ENCODE measurements at regions not wholly inside any gene's neighbourhood (a gene's known extent, or its start where the extent isn't known, plus 50 kb on each side); places are given as distances from the start of the nearest gene placed in this dataset.

DNA sequence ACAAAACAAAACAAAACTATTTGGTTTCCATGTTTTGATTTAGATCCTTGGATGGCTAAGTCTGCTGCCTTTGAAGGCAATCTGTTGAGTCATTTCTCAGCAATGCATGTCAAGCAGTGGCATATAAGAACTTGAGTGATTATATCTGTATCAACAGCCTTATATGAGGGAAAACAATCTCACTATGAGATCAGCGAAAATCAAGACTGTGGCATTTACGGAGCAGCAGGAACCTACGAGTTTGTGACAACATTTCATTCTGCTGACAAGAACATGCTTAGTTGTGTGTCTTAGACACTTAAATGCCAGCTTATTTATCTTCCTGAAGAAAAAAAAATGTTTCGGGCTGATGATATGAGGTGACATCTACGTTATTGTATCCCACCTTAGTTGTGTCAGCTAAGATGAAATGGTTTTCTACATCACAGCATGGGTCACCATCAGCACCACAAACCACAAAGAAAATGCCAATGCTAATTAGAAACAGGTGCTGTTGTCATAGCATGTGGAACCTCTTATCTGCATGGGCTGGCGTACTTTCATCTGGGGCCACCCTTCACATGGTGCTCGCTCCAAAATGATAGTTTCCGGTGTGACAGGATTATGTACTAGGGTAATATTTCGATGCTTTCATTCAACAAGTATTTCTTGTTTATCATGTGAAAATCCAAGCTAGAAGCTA lies 1085.5 kb downstream of the SORCS1 start:
- Histone ChIP-seq H3K4me1 (ENCODE audit: control insufficient read depth, insufficient read depth, low read length) (peaks cover 32% of the 10 kb centered on the region), H3K36me3 (ENCODE audit: control insufficient read depth, insufficient read depth, low read length, severe bottlenecking) (no peaks in the 10 kb centered on the region), H3K9me3 (ENCODE audit: control insufficient read depth, low read length) (no peaks in the 10 kb centered on the region), H3K4me3 (ENCODE audit: low read length) (no peak overlapping the region), H3K9ac (ENCODE audit: low read length) (no peak overlapping the region), H3K27me3 (replicated peaks; ENCODE audit: control insufficient read depth, insufficient read depth, low read length) (no peaks in the 10 kb centered on the region)
- DNase-seq (ENCODE audit: low read depth) = peak; percentile 0

DNA sequence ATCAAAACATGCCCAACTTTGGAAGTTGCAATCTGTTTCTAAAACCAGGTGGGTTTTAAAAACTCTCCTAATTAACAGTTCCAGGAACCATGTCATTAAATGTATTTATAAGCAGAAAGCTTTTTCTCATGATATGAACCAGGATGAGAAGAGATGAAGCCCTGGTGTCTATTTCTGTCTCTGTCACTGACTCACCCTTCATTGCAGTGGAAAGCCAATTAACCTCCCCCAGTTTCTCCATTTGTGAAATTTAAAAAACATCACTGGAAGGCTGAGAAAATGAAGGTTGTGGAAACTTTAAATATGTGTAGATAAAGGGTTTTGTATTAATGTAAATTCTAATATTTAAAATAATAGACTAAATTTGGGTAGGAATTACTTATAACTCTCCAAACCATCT lies 1088.0 kb downstream of the SORCS1 start:
- no peak overlapping the region for H3K9ac ChIP-seq (ENCODE audit: low read length)
- DNase-seq (ENCODE audit: low read depth) = no peak
- no peaks in the 10 kb centered on the region for H3K36me3 ChIP-seq (ENCODE audit: control insufficient read depth, insufficient read depth, low read length, severe bottlenecking)
- H3K9me3 ChIP-seq (ENCODE audit: control insufficient read depth, low read length) = peaks cover 7% of the 10 kb centered on the region
- H3K4me3 ChIP-seq (ENCODE audit: low read length) = no peak overlapping the region
- H3K27me3 ChIP-seq (replicated peaks; ENCODE audit: control insufficient read depth, insufficient read depth, low read length) = no peaks in the 10 kb centered on the region
- H3K4me1 ChIP-seq (ENCODE audit: control insufficient read depth, insufficient read depth, low read length) = peaks cover 16% of the 10 kb centered on the region

DNA sequence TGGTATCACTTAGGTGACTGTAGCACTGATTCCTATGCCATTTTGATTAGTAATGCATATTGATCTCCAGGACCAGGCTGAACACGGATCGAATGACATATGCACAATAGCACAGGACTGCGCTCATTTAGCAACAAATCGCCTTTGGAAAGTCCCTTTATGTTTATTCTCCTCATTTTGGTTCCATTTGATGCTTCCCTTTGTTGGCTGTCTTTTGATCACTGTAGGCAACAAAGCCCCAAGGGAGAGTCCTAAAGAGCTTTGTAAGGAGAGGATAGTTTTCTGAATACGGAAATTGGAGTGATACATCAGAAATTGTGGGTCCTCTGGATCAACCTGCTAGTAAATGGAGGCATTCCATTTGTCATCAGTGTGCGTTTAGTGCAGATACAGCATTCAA lies 1111.4 kb downstream of the SORCS1 start:
- no peak for DNase-seq (ENCODE audit: low read depth)
- no peaks in the 10 kb centered on the region for H3K36me3 ChIP-seq (ENCODE audit: control insufficient read depth, insufficient read depth, low read length, severe bottlenecking)
- no peak overlapping the region for H3K4me3 ChIP-seq (ENCODE audit: low read length)
- no peaks in the 10 kb centered on the region for H3K4me1 ChIP-seq (ENCODE audit: control insufficient read depth, insufficient read depth, low read length)
- no peaks in the 10 kb centered on the region for H3K27me3 ChIP-seq (replicated peaks; ENCODE audit: control insufficient read depth, insufficient read depth, low read length)
- no peak overlapping the region for H3K9ac ChIP-seq (ENCODE audit: low read length)
- no peaks in the 10 kb centered on the region for H3K9me3 ChIP-seq (ENCODE audit: control insufficient read depth, low read length)

DNA sequence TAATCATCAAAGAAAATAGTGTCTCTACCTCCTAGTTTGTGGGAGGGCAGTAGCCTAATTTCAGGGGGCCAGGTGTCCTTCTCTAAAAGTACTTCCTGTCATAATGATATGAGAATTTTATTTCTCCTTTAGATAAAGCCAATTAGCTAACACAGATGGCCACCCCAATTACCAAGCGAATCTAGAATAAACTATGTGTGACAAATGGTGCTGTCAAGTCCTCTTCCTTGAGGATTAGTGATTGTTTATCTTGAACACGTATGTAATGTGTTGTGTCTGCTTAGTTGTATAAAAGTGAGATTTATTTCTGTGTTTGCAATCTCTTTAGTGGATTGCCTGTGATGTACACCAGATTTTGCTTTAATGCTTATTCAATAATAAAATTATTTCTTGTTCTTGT lies 1120.0 kb downstream of the SORCS1 start:
- DNase-seq (ENCODE audit: low read depth) = no peak
- Histone ChIP-seq H3K9ac (ENCODE audit: low read length) (peak overlapping the region; percentile 19), H3K4me1 (ENCODE audit: control insufficient read depth, insufficient read depth, low read length) (peaks cover 5% of the 10 kb centered on the region), H3K27me3 (replicated peaks; ENCODE audit: control insufficient read depth, insufficient read depth, low read length) (no peaks in the 10 kb centered on the region), H3K4me3 (ENCODE audit: low read length) (no peak overlapping the region), H3K9me3 (ENCODE audit: control insufficient read depth, low read length) (no peaks in the 10 kb centered on the region), H3K36me3 (ENCODE audit: control insufficient read depth, insufficient read depth, low read length, severe bottlenecking) (no peaks in the 10 kb centered on the region)

DNA sequence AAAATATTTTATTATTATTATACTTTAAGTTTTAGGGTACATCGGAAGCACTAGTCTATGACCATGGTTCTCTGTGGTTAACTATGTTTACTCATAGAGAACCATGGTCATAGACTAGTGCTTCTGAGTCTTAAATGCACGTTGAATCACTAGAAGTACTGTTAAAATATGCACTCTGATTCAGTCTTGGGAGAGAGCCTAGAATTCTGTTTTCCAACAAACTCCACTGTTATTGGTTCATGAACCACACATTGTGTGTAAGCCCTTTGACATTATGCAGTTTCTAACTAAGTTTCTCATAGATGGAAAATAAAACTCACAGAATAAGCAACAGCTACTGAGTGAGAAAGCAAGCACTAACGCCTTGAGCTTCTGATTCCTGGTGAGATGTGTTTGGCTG lies 1120.6 kb downstream of the SORCS1 start:
- H3K27me3 ChIP-seq (replicated peaks; ENCODE audit: control insufficient read depth, insufficient read depth, low read length) = no peaks in the 10 kb centered on the region
- no peaks in the 10 kb centered on the region for H3K36me3 ChIP-seq (ENCODE audit: control insufficient read depth, insufficient read depth, low read length, severe bottlenecking)
- H3K4me1 ChIP-seq (ENCODE audit: control insufficient read depth, insufficient read depth, low read length) = peaks cover 5% of the 10 kb centered on the region
- H3K9me3 ChIP-seq (ENCODE audit: control insufficient read depth, low read length) = no peaks in the 10 kb centered on the region
- H3K9ac ChIP-seq (ENCODE audit: low read length) = peak overlapping the region; percentile 19
- DNase-seq (ENCODE audit: low read depth) = no peak
- no peak overlapping the region for H3K4me3 ChIP-seq (ENCODE audit: low read length)

DNA sequence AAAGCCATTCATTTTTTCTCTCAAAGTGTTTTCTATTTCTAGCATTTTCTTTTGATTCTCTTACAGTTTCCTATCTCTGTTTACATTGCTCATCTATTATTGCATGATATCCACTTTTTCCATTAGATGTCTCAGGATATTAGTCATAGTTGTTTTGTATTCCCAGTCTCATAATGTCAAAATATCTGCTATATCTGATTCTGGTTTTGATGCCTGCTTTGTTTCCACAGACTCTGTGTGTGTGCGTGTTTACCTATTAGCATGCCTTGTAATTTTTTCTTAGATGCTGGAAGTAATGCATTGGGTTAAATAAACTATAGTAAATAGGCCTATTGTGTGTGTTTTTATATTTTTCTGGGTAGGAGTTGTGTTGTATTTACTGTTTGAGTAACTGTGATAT lies 1126.3 kb downstream of the SORCS1 start:
- Histone ChIP-seq H3K9ac (ENCODE audit: low read length) (no peak overlapping the region), H3K9me3 (ENCODE audit: control insufficient read depth, low read length) (no peaks in the 10 kb centered on the region), H3K4me1 (ENCODE audit: control insufficient read depth, insufficient read depth, low read length) (peaks cover 6% of the 10 kb centered on the region), H3K36me3 (ENCODE audit: control insufficient read depth, insufficient read depth, low read length, severe bottlenecking) (no peaks in the 10 kb centered on the region), H3K4me3 (ENCODE audit: low read length) (no peak overlapping the region), H3K27me3 (replicated peaks; ENCODE audit: control insufficient read depth, insufficient read depth, low read length) (no peaks in the 10 kb centered on the region)
- no peak for DNase-seq (ENCODE audit: low read depth)

DNA sequence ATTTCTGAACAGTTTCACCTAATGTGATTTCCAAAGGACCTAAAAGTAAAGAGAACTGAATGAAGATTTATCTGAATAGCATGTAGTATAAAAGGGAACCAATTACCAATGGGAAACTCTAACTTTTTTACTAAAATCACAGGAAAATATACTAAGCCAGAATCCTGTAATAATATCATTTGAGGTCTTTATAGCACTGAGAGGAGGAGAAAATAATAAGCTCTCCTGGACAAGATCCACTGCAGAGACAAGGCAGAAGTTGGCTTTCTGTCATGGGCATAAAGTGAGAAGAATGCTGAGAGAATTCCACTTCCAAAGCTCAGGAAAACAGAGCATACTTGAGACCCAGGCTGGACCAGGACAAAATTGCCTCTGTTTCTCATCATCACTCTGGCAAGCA lies 1131.4 kb downstream of the SORCS1 start:
- H3K36me3 ChIP-seq (ENCODE audit: control insufficient read depth, insufficient read depth, low read length, severe bottlenecking) = no peaks in the 10 kb centered on the region
- no peaks in the 10 kb centered on the region for H3K27me3 ChIP-seq (replicated peaks; ENCODE audit: control insufficient read depth, insufficient read depth, low read length)
- H3K9ac ChIP-seq (ENCODE audit: low read length) = no peak overlapping the region
- H3K4me3 ChIP-seq (ENCODE audit: low read length) = no peak overlapping the region
- H3K9me3 ChIP-seq (ENCODE audit: control insufficient read depth, low read length) = no peaks in the 10 kb centered on the region
- no peak for DNase-seq (ENCODE audit: low read depth)
- no peaks in the 10 kb centered on the region for H3K4me1 ChIP-seq (ENCODE audit: control insufficient read depth, insufficient read depth, low read length)

DNA sequence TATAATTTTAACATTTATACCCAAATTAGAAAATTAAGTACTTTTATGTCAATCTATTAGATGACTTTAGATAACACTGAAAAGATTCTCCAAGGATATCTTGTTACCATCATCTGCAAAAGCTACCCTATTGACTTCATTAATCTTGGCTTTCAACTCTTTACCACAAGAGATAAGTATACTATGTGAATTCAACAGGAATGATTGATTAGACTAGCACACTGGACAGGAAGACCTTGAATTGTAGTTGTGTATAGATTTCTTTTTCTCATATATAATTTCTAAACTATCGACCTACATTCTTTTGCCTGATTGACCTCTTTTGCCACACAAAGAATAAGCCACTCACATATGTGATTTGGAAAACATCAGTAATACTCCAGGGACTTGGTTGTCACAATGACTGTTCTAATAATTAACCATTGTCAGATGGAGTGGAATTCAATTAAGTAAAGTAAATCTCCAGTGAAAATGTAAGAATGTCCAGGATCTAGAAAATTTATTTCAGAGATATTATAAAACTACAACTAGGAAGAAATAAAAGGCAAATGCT lies 1132.0 kb downstream of the SORCS1 start:
- no peak for DNase-seq (ENCODE audit: low read depth)
- Histone ChIP-seq H3K4me3 (ENCODE audit: low read length) (no peak overlapping the region), H3K9ac (ENCODE audit: low read length) (no peak overlapping the region), H3K9me3 (ENCODE audit: control insufficient read depth, low read length) (no peaks in the 10 kb centered on the region), H3K27me3 (replicated peaks; ENCODE audit: control insufficient read depth, insufficient read depth, low read length) (no peaks in the 10 kb centered on the region), H3K4me1 (ENCODE audit: control insufficient read depth, insufficient read depth, low read length) (no peaks in the 10 kb centered on the region), H3K36me3 (ENCODE audit: control insufficient read depth, insufficient read depth, low read length, severe bottlenecking) (no peaks in the 10 kb centered on the region)

DNA sequence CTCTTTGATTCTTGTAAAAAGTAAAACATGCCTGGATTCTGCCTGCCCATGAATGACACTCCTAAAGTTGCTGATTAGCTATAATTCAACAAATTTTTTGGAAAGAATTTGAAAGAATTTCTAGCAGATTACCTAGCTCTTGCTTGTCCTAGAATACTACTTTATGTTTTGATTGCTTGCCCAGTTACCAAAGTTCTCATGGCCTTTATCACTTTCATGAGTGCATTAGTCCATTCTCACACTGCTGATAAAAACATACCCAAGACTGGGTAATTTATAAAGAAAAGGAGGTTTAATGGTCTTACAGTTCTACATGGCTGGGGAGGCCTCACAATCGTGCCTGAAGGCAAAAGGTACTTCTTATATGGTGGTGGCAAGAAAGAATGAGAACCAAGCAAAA lies 1137.3 kb downstream of the SORCS1 start:
- H3K9ac ChIP-seq (ENCODE audit: low read length) = no peak overlapping the region
- no peaks in the 10 kb centered on the region for H3K36me3 ChIP-seq (ENCODE audit: control insufficient read depth, insufficient read depth, low read length, severe bottlenecking)
- H3K4me1 ChIP-seq (ENCODE audit: control insufficient read depth, insufficient read depth, low read length) = no peaks in the 10 kb centered on the region
- no peak overlapping the region for H3K4me3 ChIP-seq (ENCODE audit: low read length)
- no peaks in the 10 kb centered on the region for H3K27me3 ChIP-seq (replicated peaks; ENCODE audit: control insufficient read depth, insufficient read depth, low read length)
- no peaks in the 10 kb centered on the region for H3K9me3 ChIP-seq (ENCODE audit: control insufficient read depth, low read length)
- no peak for DNase-seq (ENCODE audit: low read depth)

DNA sequence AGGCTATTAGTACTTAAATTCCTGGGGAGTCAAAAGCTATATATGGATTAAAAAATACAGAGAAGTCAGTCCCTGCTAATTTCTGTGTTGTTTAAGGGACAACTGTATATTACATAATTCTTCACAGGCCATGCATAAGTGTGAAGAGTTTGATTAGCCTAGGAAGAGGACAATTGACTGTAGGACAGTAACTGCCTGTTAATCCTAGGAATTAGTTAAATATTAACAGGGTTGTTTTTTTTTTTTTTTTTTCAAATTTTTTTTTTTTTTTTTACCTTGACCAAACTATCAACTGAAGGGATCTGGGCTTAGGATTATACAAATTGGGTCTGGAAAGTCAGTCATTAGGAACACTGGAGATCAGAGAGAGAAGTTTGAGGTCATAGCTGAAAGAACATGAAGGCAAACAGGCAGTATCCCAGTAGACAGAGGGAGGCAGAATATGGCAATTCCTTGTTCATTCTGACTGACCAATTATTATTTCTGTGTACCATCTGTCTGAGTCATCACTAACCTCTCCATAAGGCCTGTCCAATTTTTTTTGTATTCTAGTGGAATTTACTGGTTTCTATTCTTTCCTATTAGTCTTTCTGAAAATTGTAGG lies 1139.2 kb downstream of the SORCS1 start:
- DNase-seq (ENCODE audit: low read depth) = no peak
- no peaks in the 10 kb centered on the region for H3K4me1 ChIP-seq (ENCODE audit: control insufficient read depth, insufficient read depth, low read length)

DNA sequence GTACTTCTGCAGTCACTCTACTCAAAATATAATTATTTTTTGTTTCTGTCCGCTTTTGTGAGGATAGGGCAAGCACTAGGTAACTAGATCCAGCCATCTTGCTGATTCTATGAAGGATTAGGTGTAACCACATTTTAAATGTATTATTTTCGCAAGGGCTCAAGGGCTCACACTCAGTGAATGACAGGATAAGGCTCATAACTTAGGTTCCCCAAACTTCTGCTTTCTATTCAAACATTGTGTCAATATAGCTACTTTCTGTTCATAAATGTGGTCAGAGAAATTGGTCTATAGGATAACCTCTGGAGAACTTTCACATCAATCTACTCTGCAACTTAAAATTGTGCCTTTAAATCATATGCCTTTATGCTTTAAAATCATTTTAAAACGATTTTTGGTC lies 1141.2 kb downstream of the SORCS1 start:
- Histone ChIP-seq H3K4me3 (ENCODE audit: low read length) (no peak overlapping the region), H3K36me3 (ENCODE audit: control insufficient read depth, insufficient read depth, low read length, severe bottlenecking) (no peaks in the 10 kb centered on the region), H3K9me3 (ENCODE audit: control insufficient read depth, low read length) (no peaks in the 10 kb centered on the region), H3K4me1 (ENCODE audit: control insufficient read depth, insufficient read depth, low read length) (no peaks in the 10 kb centered on the region), H3K27me3 (replicated peaks; ENCODE audit: control insufficient read depth, insufficient read depth, low read length) (no peaks in the 10 kb centered on the region), H3K9ac (ENCODE audit: low read length) (no peak overlapping the region)
- DNase-seq (ENCODE audit: low read depth) = no peak

More for the DNA sequence above, 1139.2 kb downstream of the SORCS1 start:
- Histone ChIP-seq H3K9ac (ENCODE audit: low read length) (no peak overlapping the region), H3K27me3 (replicated peaks; ENCODE audit: control insufficient read depth, insufficient read depth, low read length) (no peaks in the 10 kb centered on the region), H3K9me3 (ENCODE audit: control insufficient read depth, low read length) (no peaks in the 10 kb centered on the region), H3K4me3 (ENCODE audit: low read length) (no peak overlapping the region), H3K36me3 (ENCODE audit: control insufficient read depth, insufficient read depth, low read length, severe bottlenecking) (no peaks in the 10 kb centered on the region)

Data from adipocyte (in vitro differentiated cells).